Naive thymus-derived CD4-positive, alpha-beta T cell (primary cell): ENCODE measurements at regions not wholly inside any gene's neighbourhood (a gene's known extent, or its start where the extent isn't known, plus 50 kb on each side); places are given as distances from the start of the nearest gene placed in this dataset.

ENCODE experiments used
- ATAC-seq: fragments of 150-1000 bp; cut with Tn5 transposase; 2 replicates; pipeline ENCODE4 v1.10.0; 2021; ENCODE audit warnings: mild to moderate bottlenecking, moderate library complexity
- CTCF ChIA-PET: fragments of 350-600 bp; sonication (Branson Sonifier 250); formaldehyde crosslinking; loops from one replicate; lab custom pipeline; 2021; ENCODE audit warnings: antibody characterized with exemption; lab: Charles Lee
- POLR2A ChIA-PET: fragments of 350-600 bp; sonication (Branson Sonifier 250); formaldehyde crosslinking; loops from one replicate; lab custom pipeline; 2021; ENCODE audit warnings: antibody characterized with exemption, inconsistent platforms; lab: Charles Lee
- DNase-seq, 9 donors: peaks; one replicate each; pipeline versions ENCODE4 v3.0.0 to v3.0.0-alpha.2; 2020 to 2022; ENCODE audit warnings: mixed read lengths in 1 of 9
- H3K27ac ChIP-seq: one replicate; pipeline ENCODE4 v1.7.0; 2013; ENCODE audit warnings: mild to moderate bottlenecking, low read depth, low read length, moderate library complexity
- H3K27me3 ChIP-seq, 2 donors: one replicate each; pipeline ENCODE4 v1.7.0; 2013; ENCODE audit warnings: low read length in 2 of 2, mild to moderate bottlenecking in 2 of 2, moderate library complexity in 2 of 2; ENCODE audit not compliant: control insufficient read depth in 2 of 2, insufficient read depth in 2 of 2
- H3K36me3 ChIP-seq, 3 experiments: 1 replicate in 2 of 3; 2 replicates in 1 of 3; pipeline ENCODE4 v1.7.0; 2013; ENCODE audit warnings: low read length in 3 of 3, mild to moderate bottlenecking in 3 of 3, moderate library complexity in 1 of 3; ENCODE audit not compliant: insufficient read depth in 3 of 3, control insufficient read depth in 2 of 3
- H3K4me1 ChIP-seq, 2 donors: one replicate each; pipeline ENCODE4 v1.7.0; 2013; ENCODE audit warnings: low read length in 2 of 2, mild to moderate bottlenecking in 2 of 2, moderate library complexity in 1 of 2; ENCODE audit not compliant: control insufficient read depth in 2 of 2, insufficient read depth in 2 of 2
- H3K4me3 ChIP-seq: 2 replicates; pipeline ENCODE4 v1.7.0; 2013; ENCODE audit warnings: mild to moderate bottlenecking, low read length
- H3K9me3 ChIP-seq, 3 experiments: 1 replicate in 2 of 3; 2 replicates in 1 of 3; pipeline ENCODE4 v1.7.0; 2013; ENCODE audit warnings: low read length in 3 of 3; ENCODE audit not compliant: control insufficient read depth in 2 of 3
- H3K27ac Mint-ChIP-seq, 9 donors: one replicate each; pipeline ENCODE4 v1.8.0; 2020 to 2022; ENCODE audit warnings: mixed read lengths in 9 of 9, mild to moderate bottlenecking in 8 of 9, moderate library complexity in 5 of 9, inconsistent platforms in 2 of 9
- H3K27me3 Mint-ChIP-seq, 5 donors: one replicate each; pipeline ENCODE4 v1.8.0; 2021 to 2022; ENCODE audit warnings: mixed read lengths in 5 of 5, mild to moderate bottlenecking in 1 of 5
- H3K36me3 Mint-ChIP-seq, 5 donors: one replicate each; pipeline ENCODE4 v1.8.0; 2020 to 2022; ENCODE audit warnings: mixed read lengths in 5 of 5, mild to moderate bottlenecking in 3 of 5, inconsistent platforms in 1 of 5
- H3K4me1 Mint-ChIP-seq, 7 donors: one replicate each; pipeline ENCODE4 v1.8.0; 2020 to 2022; ENCODE audit warnings: mixed read lengths in 7 of 7, mild to moderate bottlenecking in 3 of 7, inconsistent platforms in 1 of 7
- H3K4me3 Mint-ChIP-seq, 10 donors: one replicate each; pipeline ENCODE4 v1.8.0; 2020 to 2022; ENCODE audit warnings: mild to moderate bottlenecking in 10 of 10, mixed read lengths in 10 of 10, moderate library complexity in 6 of 10, inconsistent platforms in 2 of 10
- H3K9me3 Mint-ChIP-seq, 11 donors: one replicate each; pipeline ENCODE4 v1.8.0; 2020 to 2022; ENCODE audit warnings: mixed read lengths in 11 of 11, mild to moderate bottlenecking in 4 of 11, inconsistent platforms in 1 of 11, moderate library complexity in 1 of 11
- intact Hi-C, 2 donors: fragments of 100-400 bp; cut with micrococcal nuclease; formaldehyde crosslinking; loops; one replicate each; pipeline ENCODE4 v1.15.1; 2023

- intact Hi-C loops: no loop called here
- CTCF ChIA-PET: no interaction called here
- Mint-ChIP-seq H3K4me1 (no peaks in the 10 kb centered on the region), H3K27me3 (peaks cover 5 to 11% (median 9%) of the 10 kb centered on the region in 5 donors), H3K27ac (no peak overlapping the region), H3K36me3 (no peaks in the 10 kb centered on the region), H3K4me3 (no peak overlapping the region), H3K9me3 (peaks cover 0 to 27% (median 3%) of the 10 kb centered on the region in 11 donors)
- H3K27ac ChIP-seq: no peak overlapping the region
- ATAC-seq (no peak), DNase-seq (no peak)
- POLR2A ChIA-PET: no interaction called here
- no peaks in the 10 kb centered on the region for H3K4me1 ChIP-seq
- no peaks in the 10 kb centered on the region for H3K27me3 ChIP-seq
- no peaks in the 10 kb centered on the region for H3K36me3 ChIP-seq
- H3K9me3 ChIP-seq: no peaks in the 10 kb centered on the region
- H3K4me3 ChIP-seq: no peak overlapping the region
These were observed 773.8 kb upstream of the TBX3 start for GRCh38 chr12:115457798-115458197.

- CTCF ChIA-PET: no interaction called here
- no peaks in the 10 kb centered on the region for H3K4me1 ChIP-seq
- no peak overlapping the region for H3K4me3 ChIP-seq
- intact Hi-C loops: no loop called here
- POLR2A ChIA-PET: no interaction called here
- ATAC-seq: no peak
- Mint-ChIP-seq H3K4me1 (peaks cover 0 to 6% (median 5%) of the 10 kb centered on the region in 7 donors), H3K9me3 (peaks cover 0 to 30% (median 4%) of the 10 kb centered on the region in 11 donors), H3K4me3 (no peak overlapping the region), H3K27ac (no peak overlapping the region), H3K36me3 (peaks cover 0 to 7% (median 0%) of the 10 kb centered on the region in 5 donors), H3K27me3 (peaks cover 12 to 18% (median 16%) of the 10 kb centered on the region in 5 donors)
- H3K27ac ChIP-seq: no peak overlapping the region
- no peaks in the 10 kb centered on the region for H3K9me3 ChIP-seq
- no peaks in the 10 kb centered on the region for H3K36me3 ChIP-seq
- H3K27me3 ChIP-seq: no peaks in the 10 kb centered on the region
- DNase-seq: no peak
These were observed 773.1 kb upstream of the TBX3 start for GRCh38 chr12:115456946-115457689.

- Mint-ChIP-seq H3K4me3 (no peak overlapping the region), H3K36me3 (peaks cover 0 to 10% (median 0%) of the 10 kb centered on the region in 5 donors), H3K27me3 (peaks cover 20 to 31% (median 29%) of the 10 kb centered on the region in 5 donors), H3K9me3 (peaks cover 0 to 29% (median 3%) of the 10 kb centered on the region in 11 donors), H3K27ac (no peak overlapping the region), H3K4me1 (peaks cover 0 to 14% (median 9%) of the 10 kb centered on the region in 7 donors)
- Histone ChIP-seq H3K36me3 (no peaks in the 10 kb centered on the region), H3K9me3 (no peaks in the 10 kb centered on the region), H3K4me1 (no peaks in the 10 kb centered on the region), H3K4me3 (no peak overlapping the region), H3K27ac (no peak overlapping the region), H3K27me3 (peaks cover 0 to 3% of the 10 kb centered on the region in 2 donors)
- CTCF ChIA-PET: no interaction called here
- no peak for ATAC-seq
- intact Hi-C loops: no loop called here
- DNase-seq: no peak
- POLR2A ChIA-PET: no interaction called here
These were observed 771.3 kb upstream of the TBX3 start for GRCh38 chr12:115455268-115455681.

GRCh38 chr12:115452751-115453281 lies 768.8 kb upstream of the TBX3 start:
- H3K36me3 Mint-ChIP-seq: peaks cover 0 to 16% (median 0%) of the 10 kb centered on the region in 5 donors
- H3K4me1 ChIP-seq: no peaks in the 10 kb centered on the region
- H3K27ac ChIP-seq: no peak overlapping the region
- H3K9me3 Mint-ChIP-seq: peaks cover 0 to 29% (median 3%) of the 10 kb centered on the region in 11 donors
- no peaks in the 10 kb centered on the region for H3K9me3 ChIP-seq
- no peak overlapping the region for H3K4me3 ChIP-seq
- peaks cover 0 to 3% of the 10 kb centered on the region in 2 donors for H3K27me3 ChIP-seq
- ChIA-PET CTCF (no interaction called here), POLR2A (no interaction called here)
- H3K4me3 Mint-ChIP-seq: peak overlapping the region in 7 of 10 donors; percentile 3 to 67 (median 32)
- DNase-seq (no peak), ATAC-seq (no peak)
- no peak overlapping the region for H3K27ac Mint-ChIP-seq
- peaks cover 0 to 15% (median 9%) of the 10 kb centered on the region in 7 donors for H3K4me1 Mint-ChIP-seq
- peaks cover 28 to 38% (median 31%) of the 10 kb centered on the region in 5 donors for H3K27me3 Mint-ChIP-seq
- intact Hi-C loops: no loop called here
- no peaks in the 10 kb centered on the region for H3K36me3 ChIP-seq

- peaks cover 0 to 28% (median 2%) of the 10 kb centered on the region in 11 donors for H3K9me3 Mint-ChIP-seq
- peak overlapping the region in 8 of 10 donors; percentile 3 to 76 (median 30) for H3K4me3 Mint-ChIP-seq
- peaks cover 28 to 38% (median 31%) of the 10 kb centered on the region in 5 donors for H3K27me3 Mint-ChIP-seq
- CTCF ChIA-PET: no interaction called here
- H3K36me3 Mint-ChIP-seq: peaks cover 0 to 16% (median 0%) of the 10 kb centered on the region in 5 donors
- peaks cover 0 to 15% (median 9%) of the 10 kb centered on the region in 7 donors for H3K4me1 Mint-ChIP-seq
- H3K4me1 ChIP-seq: no peaks in the 10 kb centered on the region
- H3K27ac Mint-ChIP-seq: peak overlapping the region in 1 of 9 donors; percentile 76
- no peak overlapping the region for H3K27ac ChIP-seq
- no peaks in the 10 kb centered on the region for H3K36me3 ChIP-seq
- H3K27me3 ChIP-seq: peaks cover 0 to 3% of the 10 kb centered on the region in 2 donors
- peak in 1 of 9 donors; percentile 4 for DNase-seq
- POLR2A ChIA-PET: no interaction called here
- ATAC-seq: no peak
- no peaks in the 10 kb centered on the region for H3K9me3 ChIP-seq
- no peak overlapping the region for H3K4me3 ChIP-seq
- intact Hi-C loops: no loop called here
These were observed 768.1 kb upstream of the TBX3 start for GRCh38 chr12:115451780-115452736.

- DNase-seq: no peak
- H3K4me1 Mint-ChIP-seq: peaks cover 0 to 15% (median 9%) of the 10 kb centered on the region in 7 donors
- peaks cover 28 to 38% (median 31%) of the 10 kb centered on the region in 5 donors for H3K27me3 Mint-ChIP-seq
- intact Hi-C loops: no loop called here
- H3K4me1 ChIP-seq: no peaks in the 10 kb centered on the region
- ChIA-PET CTCF (no interaction called here), POLR2A (no interaction called here)
- no peak overlapping the region for H3K4me3 ChIP-seq
- H3K9me3 ChIP-seq: no peaks in the 10 kb centered on the region
- H3K27me3 ChIP-seq: peaks cover 0 to 3% of the 10 kb centered on the region in 2 donors
- H3K36me3 Mint-ChIP-seq: peaks cover 0 to 16% (median 0%) of the 10 kb centered on the region in 5 donors
- ATAC-seq: no peak
- H3K9me3 Mint-ChIP-seq: peaks cover 0 to 23% (median 2%) of the 10 kb centered on the region in 11 donors
- H3K36me3 ChIP-seq: no peaks in the 10 kb centered on the region
- peak overlapping the region in 1 of 9 donors; percentile 76 for H3K27ac Mint-ChIP-seq
- H3K27ac ChIP-seq: no peak overlapping the region
- peak overlapping the region in 5 of 10 donors; percentile 16 to 76 (median 27) for H3K4me3 Mint-ChIP-seq
These were observed 767.3 kb upstream of the TBX3 start for GRCh38 chr12:115451151-115451779.
